Trophoblast cell (in vitro differentiated cells and primary cell): ENCODE measurements at regions not wholly inside any gene's neighbourhood (a gene's known extent, or its start where the extent isn't known, plus 50 kb on each side); places are given as distances from the start of the nearest gene placed in this dataset.
A peak's percentile ranks its signal among the peaks of the same experiment; 100 is the strongest.

Experiments used
- DNase-seq, 2 donors: peaks; one replicate each; pipeline ENCODE4 v3.0.0-alpha.2; 2016
- H2AFZ ChIP-seq: 2 replicates; pipeline ENCODE4 v1.6.1; 2013; ENCODE audit warnings: low read length, moderate library complexity, mild to moderate bottlenecking; ENCODE audit not compliant: insufficient read depth, poor library complexity
- H2AK5ac ChIP-seq: 2 replicates; pipeline ENCODE4 v1.6.1; 2013; ENCODE audit warnings: mild to moderate bottlenecking, low read length
- H2BK120ac ChIP-seq: 2 replicates; pipeline ENCODE4 v1.6.1; 2013; ENCODE audit warnings: low read length, mild to moderate bottlenecking, moderate library complexity; ENCODE audit not compliant: insufficient read depth, poor library complexity
- H2BK12ac ChIP-seq: 2 replicates; pipeline ENCODE4 v1.6.1; 2013; ENCODE audit warnings: mild to moderate bottlenecking, low read length, moderate library complexity
- H2BK5ac ChIP-seq: 2 replicates; pipeline ENCODE4 v1.6.1; 2013; ENCODE audit warnings: low read length, low read depth, moderate library complexity, mild to moderate bottlenecking; ENCODE audit not compliant: poor library complexity
- H3K14ac ChIP-seq: 2 replicates; pipeline ENCODE4 v1.6.1; 2013; ENCODE audit warnings: mild to moderate bottlenecking, low read length
- H3K18ac ChIP-seq: 2 replicates; pipeline ENCODE4 v1.6.1; 2013; ENCODE audit warnings: mild to moderate bottlenecking, low read length
- H3K23ac ChIP-seq: 2 replicates; pipeline ENCODE4 v1.6.1; 2013; ENCODE audit warnings: low read length
- H3K27ac ChIP-seq: 2 replicates; pipeline ENCODE4 v1.5.1; 2013; ENCODE audit warnings: low read depth, mild to moderate bottlenecking, inconsistent platforms, low read length, moderate library complexity
- H3K27me3 ChIP-seq: 2 replicates; pipeline ENCODE4 v1.6.1; 2013; ENCODE audit warnings: inconsistent platforms, mild to moderate bottlenecking, low read length, moderate library complexity; ENCODE audit not compliant: insufficient read depth
- H3K36me3 ChIP-seq, 2 experiments: 1 replicate in 1 of 2; 2 replicates in 1 of 2; pipeline ENCODE4 v1.6.1; 2013; ENCODE audit warnings: low read length in 2 of 2, mild to moderate bottlenecking in 2 of 2, moderate library complexity in 1 of 2; ENCODE audit not compliant: insufficient read depth in 2 of 2, control insufficient read depth in 1 of 2
- H3K4ac ChIP-seq: 2 replicates; pipeline ENCODE4 v1.6.1; 2013; ENCODE audit warnings: low read depth, mild to moderate bottlenecking, low read length, moderate library complexity
- H3K4me1 ChIP-seq, 2 experiments: 1 replicate in 1 of 2; 2 replicates in 1 of 2; pipeline ENCODE4 v1.6.1; 2013; ENCODE audit warnings: low read length in 2 of 2, mild to moderate bottlenecking in 2 of 2, moderate library complexity in 1 of 2; ENCODE audit not compliant: insufficient read depth in 2 of 2, control insufficient read depth in 1 of 2
- H3K4me2 ChIP-seq: 2 replicates; pipeline ENCODE4 v1.6.1; 2013; ENCODE audit warnings: inconsistent platforms, mild to moderate bottlenecking, low read length, moderate library complexity
- H3K4me3 ChIP-seq: 2 replicates; pipeline ENCODE4 v1.5.1; 2013; ENCODE audit warnings: mild to moderate bottlenecking, low read depth, low read length, inconsistent platforms
- H3K79me1 ChIP-seq: one replicate; pipeline ENCODE4 v1.6.1; 2013; ENCODE audit warnings: low read length
- H3K79me2 ChIP-seq: 2 replicates; pipeline ENCODE4 v1.6.1; 2013; ENCODE audit warnings: low read length, mild to moderate bottlenecking; ENCODE audit not compliant: control insufficient read depth, insufficient read depth, poor library complexity
- H3K9ac ChIP-seq: 2 replicates; pipeline ENCODE4 v1.6.1; 2013; ENCODE audit warnings: mild to moderate bottlenecking, low read length
- H3K9me3 ChIP-seq: 2 replicates; pipeline ENCODE4 v1.6.1; 2013; ENCODE audit warnings: low read depth, mild to moderate bottlenecking, control low read depth, inconsistent platforms, low read length; ENCODE audit not compliant: insufficient read depth
- H4K12ac ChIP-seq: 2 replicates; pipeline ENCODE4 v1.6.1; 2013; ENCODE audit warnings: low read depth, mild to moderate bottlenecking, low read length, moderate library complexity
- H4K8ac ChIP-seq: 2 replicates; pipeline ENCODE4 v1.6.1; 2013; ENCODE audit warnings: low read depth, mild to moderate bottlenecking, low read length, moderate library complexity
- H4K91ac ChIP-seq: one replicate; pipeline ENCODE4 v1.6.1; 2013; ENCODE audit warnings: low read depth, mild to moderate bottlenecking, low read length, moderate library complexity
- WGBS: extraction: QIAGEN DNeasy Blood & Tissue Kit; methylation state at CpG from one replicate; pipeline ENCODE4 v1.1.7; 2013; ENCODE audit warnings: missing lambda C conversion rate; ENCODE audit not compliant: insufficient read length, insufficient coverage; ENCODE audit errors: extremely low coverage; 5-methylcytosine and 5-hydroxymethylcytosine counted together

GRCh38 chr16:20166531-20167235 is 93.0 kb upstream of the GPR139 start:
- WGBS = no CpG with 5 or more reads among the region's 15 CpGs
- Histone ChIP-seq H3K36me3 (no peaks in the 10 kb centered on the region), H3K79me2 (no peaks in the 10 kb centered on the region), H2BK5ac (no peak overlapping the region), H2AFZ (no peak overlapping the region), H3K27me3 (no peaks in the 10 kb centered on the region), H2BK120ac (no peak overlapping the region), H3K79me1 (no peaks in the 10 kb centered on the region), H3K18ac (no peak overlapping the region), H3K4me3 (no peak overlapping the region), H3K4me1 (no peaks in the 10 kb centered on the region), H3K23ac (no peak overlapping the region), H2BK12ac (no peak overlapping the region), H3K14ac (no peak overlapping the region), H4K12ac (no peak overlapping the region), H3K4me2 (no peak overlapping the region), H3K9ac (no peak overlapping the region), H3K27ac (no peak overlapping the region), H4K8ac (no peak overlapping the region), H4K91ac (no peak overlapping the region), H3K9me3 (peaks cover 2% of the 10 kb centered on the region), H3K4ac (no peak overlapping the region), H2AK5ac (no peak overlapping the region)
- DNase-seq = peak; percentile 75 to 88

GRCh38 chr16:20153444-20153843 is 79.8 kb upstream of the GPR139 start:
- no peaks in the 10 kb centered on the region for H3K27me3 ChIP-seq
- no peak overlapping the region for H3K18ac ChIP-seq
- H4K12ac ChIP-seq = no peak overlapping the region
- no peak overlapping the region for H3K4me3 ChIP-seq
- H2AK5ac ChIP-seq = no peak overlapping the region
- H3K4ac ChIP-seq = no peak overlapping the region
- H3K4me2 ChIP-seq = no peak overlapping the region
- H2AFZ ChIP-seq = no peak overlapping the region
- no peaks in the 10 kb centered on the region for H3K4me1 ChIP-seq
- no peaks in the 10 kb centered on the region for H3K79me2 ChIP-seq
- DNase-seq = no peak
- H3K27ac ChIP-seq = no peak overlapping the region
- no peaks in the 10 kb centered on the region for H3K79me1 ChIP-seq
- H2BK12ac ChIP-seq = no peak overlapping the region
- H4K8ac ChIP-seq = no peak overlapping the region
- no peak overlapping the region for H4K91ac ChIP-seq
- H3K23ac ChIP-seq = no peak overlapping the region
- H3K36me3 ChIP-seq = no peaks in the 10 kb centered on the region
- H3K14ac ChIP-seq = no peak overlapping the region
- no peak overlapping the region for H2BK120ac ChIP-seq
- no CpG with 5 or more reads among the region's 1 CpG for WGBS
- no peak overlapping the region for H3K9ac ChIP-seq
- no peak overlapping the region for H2BK5ac ChIP-seq
- no peaks in the 10 kb centered on the region for H3K9me3 ChIP-seq

GRCh38 chr16:20147091-20147490 is 73.4 kb upstream of the GPR139 start:
- Histone ChIP-seq H3K4me3 (no peak overlapping the region), H3K9me3 (no peaks in the 10 kb centered on the region), H3K23ac (no peak overlapping the region), H2BK12ac (no peak overlapping the region), H2AFZ (no peak overlapping the region), H4K91ac (no peak overlapping the region), H3K18ac (no peak overlapping the region), H3K4me1 (peaks cover 2 to 3% of the 10 kb centered on the region in 2 experiments), H4K8ac (no peak overlapping the region), H3K27me3 (no peaks in the 10 kb centered on the region), H3K9ac (no peak overlapping the region), H3K79me1 (no peaks in the 10 kb centered on the region), H3K27ac (no peak overlapping the region), H3K14ac (no peak overlapping the region), H2AK5ac (no peak overlapping the region), H2BK120ac (no peak overlapping the region), H3K4me2 (no peak overlapping the region), H4K12ac (no peak overlapping the region), H3K4ac (no peak overlapping the region), H3K79me2 (no peaks in the 10 kb centered on the region), H2BK5ac (no peak overlapping the region), H3K36me3 (no peaks in the 10 kb centered on the region)
- peak; percentile 18 to 20 for DNase-seq
- WGBS = no CpG with 5 or more reads among the region's 5 CpGs

- Histone ChIP-seq H3K9ac (no peak overlapping the region), H3K27ac (no peak overlapping the region), H2BK120ac (no peak overlapping the region), H3K4me1 (no peaks in the 10 kb centered on the region), H2BK5ac (no peak overlapping the region), H3K14ac (no peak overlapping the region), H3K4me3 (no peak overlapping the region), H2AFZ (no peak overlapping the region), H3K27me3 (no peaks in the 10 kb centered on the region), H4K12ac (no peak overlapping the region), H2AK5ac (no peak overlapping the region), H4K8ac (no peak overlapping the region), H3K23ac (no peak overlapping the region), H3K36me3 (no peaks in the 10 kb centered on the region), H3K79me2 (peaks cover 1% of the 10 kb centered on the region), H3K18ac (no peak overlapping the region), H3K9me3 (no peaks in the 10 kb centered on the region), H2BK12ac (no peak overlapping the region), H3K79me1 (no peaks in the 10 kb centered on the region), H3K4ac (no peak overlapping the region), H4K91ac (no peak overlapping the region), H3K4me2 (no peak overlapping the region)
- no CpG with 5 or more reads among the region's 7 CpGs for WGBS
- no peak for DNase-seq
These were observed 68.3 kb upstream of the GPR139 start for GRCh38 chr16:20141956-20142355.
